ENCODE measurements at regions not wholly inside any gene's neighbourhood (a gene's known extent, or its start where the extent isn't known, plus 50 kb on each side); places are given as distances from the start of the nearest gene placed in this dataset.

DNA sequence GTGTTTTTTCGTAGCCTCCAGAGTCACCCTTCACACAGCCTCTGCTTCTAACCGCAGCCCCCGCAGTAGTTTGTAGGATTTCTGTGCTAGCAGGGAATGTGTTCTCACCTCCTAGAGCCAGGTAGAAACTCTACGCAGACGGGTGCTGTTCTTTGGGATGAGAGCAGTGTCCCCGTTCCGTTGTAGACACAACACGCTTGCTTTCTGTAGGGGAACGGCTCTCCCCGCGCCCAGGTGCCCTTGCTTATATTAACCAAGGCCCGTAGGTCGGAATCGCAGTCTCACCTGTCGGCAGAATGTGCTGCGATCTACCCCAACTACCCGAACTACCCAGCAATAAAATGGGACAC lies 111.8 kb upstream of the NBPF11 start:
- TF ChIP-seq POLR2A (IDR thresholded peaks at IDR 0.05) = no peak
- TF ChIP-seq, protein P1, sequence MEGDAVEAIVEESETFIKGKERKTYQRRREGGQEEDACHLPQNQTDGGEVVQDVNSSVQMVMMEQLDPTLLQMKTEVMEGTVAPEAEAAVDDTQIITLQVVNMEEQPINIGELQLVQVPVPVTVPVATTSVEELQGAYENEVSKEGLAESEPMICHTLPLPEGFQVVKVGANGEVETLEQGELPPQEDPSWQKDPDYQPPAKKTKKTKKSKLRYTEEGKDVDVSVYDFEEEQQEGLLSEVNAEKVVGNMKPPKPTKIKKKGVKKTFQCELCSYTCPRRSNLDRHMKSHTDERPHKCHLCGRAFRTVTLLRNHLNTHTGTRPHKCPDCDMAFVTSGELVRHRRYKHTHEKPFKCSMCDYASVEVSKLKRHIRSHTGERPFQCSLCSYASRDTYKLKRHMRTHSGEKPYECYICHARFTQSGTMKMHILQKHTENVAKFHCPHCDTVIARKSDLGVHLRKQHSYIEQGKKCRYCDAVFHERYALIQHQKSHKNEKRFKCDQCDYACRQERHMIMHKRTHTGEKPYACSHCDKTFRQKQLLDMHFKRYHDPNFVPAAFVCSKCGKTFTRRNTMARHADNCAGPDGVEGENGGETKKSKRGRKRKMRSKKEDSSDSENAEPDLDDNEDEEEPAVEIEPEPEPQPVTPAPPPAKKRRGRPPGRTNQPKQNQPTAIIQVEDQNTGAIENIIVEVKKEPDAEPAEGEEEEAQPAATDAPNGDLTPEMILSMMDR (IDR thresholded peaks at IDR 0.05) = no peak

All from right lobe of liver (tissue), 4 donors.